ENCODE measurements at regions not wholly inside any gene's neighbourhood (a gene's known extent, or its start where the extent isn't known, plus 50 kb on each side); places are given as distances from the start of the nearest gene placed in this dataset.

DNA sequence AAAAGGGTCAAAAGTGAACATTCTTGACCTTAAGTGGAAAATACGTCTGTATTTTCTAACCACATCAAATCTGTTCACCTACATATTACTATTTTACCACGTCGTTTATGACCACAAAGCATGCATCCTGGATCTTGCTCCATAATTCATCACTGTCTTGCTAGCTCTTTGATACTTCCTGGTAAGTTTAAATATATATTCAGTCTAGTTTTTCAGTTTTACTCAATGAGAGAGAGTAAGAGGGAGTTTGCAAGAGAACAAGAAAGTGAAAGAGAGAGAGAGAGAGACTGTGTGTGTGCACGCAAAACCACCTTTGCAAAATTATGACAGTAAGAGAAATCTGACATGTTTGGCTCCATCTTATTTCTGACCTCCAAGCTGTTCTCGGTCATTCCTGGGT is 173.7 kb upstream of the GALNTL6 start:
- no peak for TF ChIP-seq GATA3 (IDR thresholded peaks at IDR 0.05; ENCODE audit: low read depth, low read length)
- TF ChIP-seq GATA2 (IDR thresholded peaks at IDR 0.05; ENCODE audit: low read depth, low read length), result no peak

Data from SH-SY5Y (cell line).